Neural cell (in vitro differentiated cells): ENCODE measurements at regions not wholly inside any gene's neighbourhood (a gene's known extent, or its start where the extent isn't known, plus 50 kb on each side); places are given as distances from the start of the nearest gene placed in this dataset.

ENCODE experiments used
- CTCF ChIP-seq: fragments of 450-650 bp; IDR thresholded peaks from 2 replicates; pipeline ENCODE4 v1.5.1; 2014; ENCODE audit warnings: antibody characterized with exemption, mild to moderate bottlenecking, moderate library complexity; ENCODE audit not compliant: poor library complexity, severe bottlenecking
- EZH2 ChIP-seq: fragments of 200-600, 300-800 bp; shearing (Covaris generic), sonication (generic); IDR thresholded peaks from 2 replicates; pipeline ENCODE4 v1.6.1; 2014; ENCODE audit warnings: antibody characterized with exemption, low read length, borderline replicate concordance, mild to moderate bottlenecking; ENCODE audit not compliant: insufficient read depth, poor library complexity, severe bottlenecking
- POLR2AphosphoS5 ChIP-seq: IDR thresholded peaks from 2 replicates; pipeline ENCODE4 v1.6.1; 2012

GRCh38 chr18:73279498-73279897, 411.7 kb upstream of the NETO1 start:
- TF ChIP-seq EZH2 (no peak), CTCF (no peak), POLR2AphosphoS5 (no peak)
